ENCODE measurements at regions not wholly inside any gene's neighbourhood (a gene's known extent, or its start where the extent isn't known, plus 50 kb on each side); places are given as distances from the start of the nearest gene placed in this dataset.

GRCh38 chr20:56776345-56776744 lies 147.2 kb downstream of the TFAP2C start:
- TF ChIP-seq CTCF (conservative IDR thresholded peaks at IDR 0.05) (no peak), ZFX (IDR thresholded peaks at IDR 0.05) (no peak)
